RWPE2 (cell line): ENCODE measurements at regions not wholly inside any gene's neighbourhood (a gene's known extent, or its start where the extent isn't known, plus 50 kb on each side); places are given as distances from the start of the nearest gene placed in this dataset.
"Not testable (repeated sequence)": the region's sequence is repeated elsewhere in the genome, so short reads cannot be mapped to it uniquely, and the experiment has no call there.

Experiments
- ATAC-seq: fragments of 200-7000 bp; cut with Tn5 transposase; 3 replicates; pipeline ENCODE4 v1.9.1; 2021; ENCODE audit warnings: low read depth
- DNase-seq: peaks from one replicate; pipeline ENCODE4 v3.0.0-alpha.2; 2020; ENCODE audit warnings: low spot score
- H3K27ac ChIP-seq: fragments of 450-650 bp; 2 replicates; pipeline ENCODE4 v1.5.1; 2017; ENCODE audit warnings: mild to moderate bottlenecking; ENCODE audit not compliant: poor library complexity, severe bottlenecking
- H3K27me3 ChIP-seq: fragments of 250-450 bp; sonication (Bioruptor Pico); 2 replicates; pipeline ENCODE4 v1.5.1; 2021; ENCODE audit warnings: mild to moderate bottlenecking, moderate library complexity; ENCODE audit not compliant: insufficient read depth, poor library complexity, severe bottlenecking
- H3K36me3 ChIP-seq: fragments of 250-450 bp; sonication (Bioruptor Pico); 2 replicates; pipeline ENCODE4 v1.5.1; 2020; ENCODE audit warnings: low read depth, mild to moderate bottlenecking, moderate library complexity
- H3K4me1 ChIP-seq: fragments of 250-450 bp; sonication (Bioruptor Pico); 2 replicates; pipeline ENCODE4 v1.5.1; 2021; ENCODE audit warnings: mild to moderate bottlenecking, moderate library complexity; ENCODE audit not compliant: insufficient read depth, poor library complexity, severe bottlenecking
- H3K4me3 ChIP-seq: fragments of 250-450 bp; sonication (Bioruptor Pico); 2 replicates; pipeline ENCODE4 v1.5.1; 2021; ENCODE audit warnings: mild to moderate bottlenecking, moderate library complexity; ENCODE audit not compliant: severe bottlenecking
- H3K9me3 ChIP-seq: fragments of 250-450 bp; sonication (Bioruptor Pico); 2 replicates; pipeline ENCODE4 v1.5.1; 2021; ENCODE audit warnings: mild to moderate bottlenecking, moderate library complexity; ENCODE audit not compliant: severe bottlenecking
- TF ChIP-seq, protein P1 (sequence below): fragments of 450-650 bp; IDR thresholded peaks from one replicate; pipeline ENCODE4 v1.5.1; 2017; ENCODE audit warnings: mild to moderate bottlenecking, moderate library complexity; ENCODE audit not compliant: poor library complexity, severe bottlenecking

- not testable (repeated sequence) for H3K4me3 ChIP-seq, DNase-seq, H3K27me3 ChIP-seq, H3K9me3 ChIP-seq, H3K36me3 ChIP-seq, H3K4me1 ChIP-seq, H3K27ac ChIP-seq, ATAC-seq
These were observed 174.8 kb downstream of the COL12A1 start for GRCh38 chr6:75031102-75031501.

GRCh38 chr6:75029333-75029732 is 176.5 kb downstream of the COL12A1 start:
- DNase-seq (no peak), ATAC-seq (no peak)
- H3K9me3 ChIP-seq = no peaks in the 10 kb centered on the region
- TF ChIP-seq, protein P1, sequence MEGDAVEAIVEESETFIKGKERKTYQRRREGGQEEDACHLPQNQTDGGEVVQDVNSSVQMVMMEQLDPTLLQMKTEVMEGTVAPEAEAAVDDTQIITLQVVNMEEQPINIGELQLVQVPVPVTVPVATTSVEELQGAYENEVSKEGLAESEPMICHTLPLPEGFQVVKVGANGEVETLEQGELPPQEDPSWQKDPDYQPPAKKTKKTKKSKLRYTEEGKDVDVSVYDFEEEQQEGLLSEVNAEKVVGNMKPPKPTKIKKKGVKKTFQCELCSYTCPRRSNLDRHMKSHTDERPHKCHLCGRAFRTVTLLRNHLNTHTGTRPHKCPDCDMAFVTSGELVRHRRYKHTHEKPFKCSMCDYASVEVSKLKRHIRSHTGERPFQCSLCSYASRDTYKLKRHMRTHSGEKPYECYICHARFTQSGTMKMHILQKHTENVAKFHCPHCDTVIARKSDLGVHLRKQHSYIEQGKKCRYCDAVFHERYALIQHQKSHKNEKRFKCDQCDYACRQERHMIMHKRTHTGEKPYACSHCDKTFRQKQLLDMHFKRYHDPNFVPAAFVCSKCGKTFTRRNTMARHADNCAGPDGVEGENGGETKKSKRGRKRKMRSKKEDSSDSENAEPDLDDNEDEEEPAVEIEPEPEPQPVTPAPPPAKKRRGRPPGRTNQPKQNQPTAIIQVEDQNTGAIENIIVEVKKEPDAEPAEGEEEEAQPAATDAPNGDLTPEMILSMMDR = no peak
- no peaks in the 10 kb centered on the region for H3K4me1 ChIP-seq
- H3K27me3 ChIP-seq = no peaks in the 10 kb centered on the region
- H3K27ac ChIP-seq = no peak overlapping the region
- no peak overlapping the region for H3K4me3 ChIP-seq
- H3K36me3 ChIP-seq = no peaks in the 10 kb centered on the region

DNA sequence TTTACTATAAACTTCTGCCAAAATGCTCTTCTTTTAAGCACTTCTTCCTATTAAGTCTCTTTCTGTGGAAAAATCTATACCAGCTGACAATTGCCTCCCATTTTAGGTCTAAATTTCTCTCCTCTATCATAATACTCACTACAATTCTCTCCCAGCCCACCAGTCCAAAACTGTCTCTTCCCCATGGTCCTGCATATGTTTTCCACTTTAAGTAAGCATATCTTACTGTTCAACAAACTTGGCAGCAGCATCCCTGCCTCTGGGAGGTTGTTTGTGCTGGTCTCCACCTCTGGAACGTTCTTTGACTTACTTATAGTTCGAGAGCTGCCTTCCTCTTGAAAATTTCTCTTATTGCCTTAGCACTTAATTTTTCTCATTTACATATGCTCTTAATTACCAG is 180.5 kb downstream of the COL12A1 start:
- ATAC-seq = no peak

DNA sequence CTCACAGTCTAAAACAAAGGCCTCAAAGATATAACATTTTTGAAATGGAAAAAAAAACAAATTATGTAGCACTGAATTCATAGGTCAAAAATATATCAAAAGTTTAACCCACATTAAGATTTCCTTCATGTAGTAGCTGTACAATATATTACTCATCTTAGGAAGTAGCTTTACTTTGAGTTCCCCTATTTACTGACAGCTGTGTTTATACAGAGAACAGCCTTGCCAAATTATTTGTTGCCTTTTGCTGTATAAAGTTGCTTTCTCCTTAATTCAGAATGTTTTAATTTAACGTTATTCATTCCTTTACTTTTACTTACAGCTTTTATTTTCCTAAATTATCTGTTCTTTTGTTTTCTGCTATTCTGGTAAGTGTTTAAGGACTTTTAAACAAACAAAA is 181.0 kb downstream of the COL12A1 start:
- no peaks in the 10 kb centered on the region for H3K4me1 ChIP-seq
- H3K27me3 ChIP-seq = no peaks in the 10 kb centered on the region
- H3K9me3 ChIP-seq = no peaks in the 10 kb centered on the region
- TF ChIP-seq, protein P1 = no peak
- no peak for DNase-seq
- ATAC-seq = no peak; the same call in 2 of the 3 replicates
- H3K36me3 ChIP-seq = no peaks in the 10 kb centered on the region
- H3K27ac ChIP-seq = no peak overlapping the region
- H3K4me3 ChIP-seq = no peak overlapping the region

More for the DNA sequence above, 180.5 kb downstream of the COL12A1 start:
- H3K27me3 ChIP-seq = no peaks in the 10 kb centered on the region
- TF ChIP-seq, protein P1 = no peak
- no peak for DNase-seq
- H3K9me3 ChIP-seq = no peaks in the 10 kb centered on the region
- no peaks in the 10 kb centered on the region for H3K36me3 ChIP-seq
- no peak overlapping the region for H3K4me3 ChIP-seq
- no peak overlapping the region for H3K27ac ChIP-seq
- H3K4me1 ChIP-seq = no peaks in the 10 kb centered on the region

- Histone ChIP-seq H3K4me1 (no peaks in the 10 kb centered on the region), H3K27ac (no peak overlapping the region), H3K27me3 (no peaks in the 10 kb centered on the region), H3K4me3 (no peak overlapping the region), H3K9me3 (no peaks in the 10 kb centered on the region), H3K36me3 (no peaks in the 10 kb centered on the region)
- TF ChIP-seq, protein P1 = no peak
- DNase-seq (no peak), ATAC-seq (peak; percentile 44; the same call in 1 of the 3 replicates)
These were observed 182.2 kb downstream of the COL12A1 start for GRCh38 chr6:75023634-75024033.
